Muscle layer of duodenum (tissue), 2 donors: ENCODE measurements at regions not wholly inside any gene's neighbourhood (a gene's known extent, or its start where the extent isn't known, plus 50 kb on each side); places are given as distances from the start of the nearest gene placed in this dataset.

Experiments
- H3K27ac ChIP-seq: one replicate; pipeline ENCODE4 v1.7.0; 2013; ENCODE audit warnings: mild to moderate bottlenecking, low read length
- H3K27me3 ChIP-seq: one replicate; pipeline ENCODE4 v1.7.0; 2013; ENCODE audit warnings: low read depth, mild to moderate bottlenecking, control low read depth, low read length
- H3K36me3 ChIP-seq, 2 donors: one replicate each; pipeline ENCODE4 v1.7.0; 2013; ENCODE audit warnings: low read length in 2 of 2, control low read depth in 1 of 2, mild to moderate bottlenecking in 1 of 2; ENCODE audit not compliant: insufficient read depth in 2 of 2, control insufficient read depth in 1 of 2
- H3K4me1 ChIP-seq, 2 donors: one replicate each; pipeline ENCODE4 v1.7.0; 2013; ENCODE audit warnings: low read length in 2 of 2, mild to moderate bottlenecking in 2 of 2, control low read depth in 1 of 2, moderate library complexity in 1 of 2; ENCODE audit not compliant: insufficient read depth in 2 of 2, control insufficient read depth in 1 of 2
- H3K4me3 ChIP-seq, 2 donors: one replicate each; pipeline ENCODE4 v1.7.0; 2013; ENCODE audit warnings: low read length in 2 of 2, low read depth in 1 of 2, mild to moderate bottlenecking in 1 of 2
- H3K9me3 ChIP-seq, 2 donors: one replicate each; pipeline ENCODE4 v1.7.0; 2013; ENCODE audit warnings: low read length in 2 of 2, control low read depth in 1 of 2, mild to moderate bottlenecking in 1 of 2; ENCODE audit not compliant: control insufficient read depth in 1 of 2
- donor health status: healthy.

DNA sequence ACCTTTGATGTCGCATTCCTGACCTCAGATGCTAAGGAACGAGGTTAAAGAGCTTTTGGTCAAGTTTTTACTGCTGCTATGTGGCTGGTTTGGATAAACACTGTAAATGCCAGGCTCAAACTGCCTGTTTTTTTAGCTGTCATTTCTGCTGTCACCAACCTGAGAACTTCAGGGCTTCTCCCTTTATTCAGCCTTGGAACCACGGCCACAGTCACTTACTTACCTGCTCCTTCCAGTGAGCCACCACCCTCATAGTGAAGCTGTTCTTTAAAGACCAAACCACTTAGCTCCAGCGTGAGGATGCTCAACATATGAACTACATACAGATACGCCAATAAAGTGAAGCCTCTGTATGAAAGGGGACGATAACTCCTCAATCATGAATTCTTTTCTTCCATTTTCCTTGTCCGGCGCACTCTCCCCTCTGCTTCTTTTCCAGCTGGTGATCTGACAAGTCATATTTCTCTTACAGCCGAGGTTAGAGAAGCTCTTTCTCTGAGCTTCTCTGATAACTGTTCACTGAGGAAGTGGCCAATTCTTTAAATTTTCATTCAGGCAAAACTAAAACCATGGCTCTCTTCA is 152.8 kb upstream of the ANK2 start:
- no peaks in the 10 kb centered on the region for H3K27me3 ChIP-seq
- no peaks in the 10 kb centered on the region for H3K9me3 ChIP-seq
- H3K4me3 ChIP-seq: no peak overlapping the region
- H3K4me1 ChIP-seq: peaks cover 0 to 12% of the 10 kb centered on the region in 2 donors
- H3K36me3 ChIP-seq: no peaks in the 10 kb centered on the region
- peak overlapping the region; percentile 5 for H3K27ac ChIP-seq

GRCh38 chr4:112897543-112897942 is 151.9 kb upstream of the ANK2 start:
- no peak overlapping the region for H3K27ac ChIP-seq
- no peak overlapping the region for H3K4me3 ChIP-seq
- peaks cover 0 to 15% of the 10 kb centered on the region in 2 donors for H3K4me1 ChIP-seq
- H3K27me3 ChIP-seq: no peaks in the 10 kb centered on the region
- no peaks in the 10 kb centered on the region for H3K36me3 ChIP-seq
- no peaks in the 10 kb centered on the region for H3K9me3 ChIP-seq

DNA sequence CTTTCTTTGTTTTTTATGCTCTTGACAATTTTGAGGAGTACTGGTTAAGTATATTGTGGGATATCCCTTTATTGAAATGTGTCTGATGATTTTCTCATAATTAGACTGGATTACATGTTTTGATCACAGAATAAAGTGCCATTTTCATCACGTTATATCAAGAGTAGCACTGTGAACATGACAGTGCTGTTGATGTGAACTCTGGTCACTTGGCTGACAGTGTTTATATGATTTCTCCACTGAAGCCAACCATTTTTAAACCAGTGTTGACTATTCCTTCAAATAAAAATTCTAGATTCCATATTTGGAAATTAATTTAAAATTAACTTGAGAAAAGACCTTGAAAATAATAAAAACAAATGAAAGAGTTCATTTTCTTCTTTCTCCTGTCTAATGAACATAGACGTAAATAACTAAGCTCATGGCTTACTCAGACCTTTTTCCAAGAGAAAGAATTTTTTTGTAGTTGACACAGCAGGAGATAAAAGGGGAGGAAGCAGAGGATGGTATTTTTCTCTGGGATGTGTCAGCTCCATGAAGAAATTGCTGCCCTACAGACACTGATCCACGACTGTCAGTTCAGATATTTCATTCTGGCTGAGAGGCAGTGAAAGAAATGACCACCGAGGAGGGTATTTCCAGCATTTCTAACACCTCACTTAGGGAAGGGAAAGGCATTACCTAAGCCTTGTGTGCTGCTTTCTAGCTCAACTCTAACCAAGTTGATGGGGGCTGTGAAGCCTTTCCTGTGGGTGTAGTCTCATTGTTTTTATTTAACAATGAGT is 150.9 kb upstream of the ANK2 start:
- Histone ChIP-seq H3K4me3 (no peak overlapping the region), H3K4me1 (peaks cover 0 to 15% of the 10 kb centered on the region in 2 donors), H3K9me3 (no peaks in the 10 kb centered on the region), H3K36me3 (no peaks in the 10 kb centered on the region), H3K27ac (no peak overlapping the region), H3K27me3 (no peaks in the 10 kb centered on the region)

- no peak overlapping the region for H3K27ac ChIP-seq
- no peak overlapping the region for H3K4me3 ChIP-seq
- H3K27me3 ChIP-seq: no peaks in the 10 kb centered on the region
- no peaks in the 10 kb centered on the region for H3K36me3 ChIP-seq
- H3K9me3 ChIP-seq: no peaks in the 10 kb centered on the region
- H3K4me1 ChIP-seq: peaks cover 0 to 15% of the 10 kb centered on the region in 2 donors
These were observed 149.0 kb upstream of the ANK2 start for GRCh38 chr4:112900416-112900815.

GRCh38 chr4:112901962-112902411 is 147.5 kb upstream of the ANK2 start:
- Histone ChIP-seq H3K4me1 (peaks cover 0 to 10% of the 10 kb centered on the region in 2 donors), H3K4me3 (no peak overlapping the region), H3K27me3 (no peaks in the 10 kb centered on the region), H3K36me3 (no peaks in the 10 kb centered on the region), H3K9me3 (no peaks in the 10 kb centered on the region), H3K27ac (no peak overlapping the region)

DNA sequence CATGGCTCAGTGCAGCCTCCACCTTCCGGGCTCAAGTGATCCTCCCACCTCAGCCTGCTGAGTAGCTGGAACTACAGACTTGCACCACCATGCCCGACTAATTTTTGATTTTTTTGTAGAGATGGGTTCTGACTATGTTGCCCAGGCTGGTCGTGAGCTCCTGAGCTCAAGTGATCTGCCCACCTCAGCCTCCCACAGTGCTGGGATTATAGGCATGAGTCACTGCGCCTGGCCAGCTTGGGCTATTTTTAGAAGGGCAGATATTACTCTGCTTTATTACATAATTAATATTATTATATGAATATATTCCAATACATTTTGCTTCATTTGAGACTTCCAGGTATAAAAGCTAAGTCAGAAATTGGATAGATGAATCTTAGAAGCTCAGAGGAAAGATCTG is 143.7 kb upstream of the ANK2 start:
- Histone ChIP-seq H3K9me3 (no peaks in the 10 kb centered on the region), H3K27me3 (no peaks in the 10 kb centered on the region), H3K4me1 (peaks cover 0 to 5% of the 10 kb centered on the region in 2 donors), H3K4me3 (no peak overlapping the region), H3K27ac (no peak overlapping the region), H3K36me3 (no peaks in the 10 kb centered on the region)

DNA sequence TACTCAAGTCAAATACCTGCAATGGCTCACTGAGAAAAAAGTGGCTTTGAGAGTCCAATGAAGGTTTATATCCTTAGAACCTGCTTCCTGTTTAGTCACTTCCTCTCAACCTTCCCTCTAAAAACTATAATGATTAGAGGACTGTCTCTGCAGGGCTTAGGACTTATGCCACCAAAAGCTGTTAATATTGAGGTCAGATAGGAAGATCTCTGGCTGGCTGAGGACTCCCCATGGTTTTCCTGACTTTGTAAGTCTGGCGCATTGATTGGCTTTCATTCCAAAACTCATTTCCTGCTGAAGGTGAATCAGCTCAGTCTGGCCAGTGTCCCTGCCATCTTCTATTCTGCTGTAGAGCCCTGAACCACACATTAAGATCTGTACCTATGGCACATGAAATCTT is 140.9 kb upstream of the ANK2 start:
- peaks cover 0 to 3% of the 10 kb centered on the region in 2 donors for H3K4me1 ChIP-seq
- no peaks in the 10 kb centered on the region for H3K9me3 ChIP-seq
- no peak overlapping the region for H3K27ac ChIP-seq
- no peaks in the 10 kb centered on the region for H3K27me3 ChIP-seq
- no peaks in the 10 kb centered on the region for H3K36me3 ChIP-seq
- no peak overlapping the region for H3K4me3 ChIP-seq

GRCh38 chr4:112910109-112910736 is 139.2 kb upstream of the ANK2 start:
- no peaks in the 10 kb centered on the region for H3K9me3 ChIP-seq
- H3K4me1 ChIP-seq: peaks cover 0 to 3% of the 10 kb centered on the region in 2 donors
- H3K4me3 ChIP-seq: peak overlapping the region; percentile 38 to 52
- H3K27ac ChIP-seq: no peak overlapping the region
- no peaks in the 10 kb centered on the region for H3K36me3 ChIP-seq
- H3K27me3 ChIP-seq: no peaks in the 10 kb centered on the region

GRCh38 chr4:112916868-112917267 is 132.6 kb upstream of the ANK2 start:
- no peaks in the 10 kb centered on the region for H3K36me3 ChIP-seq
- no peak overlapping the region for H3K27ac ChIP-seq
- H3K4me3 ChIP-seq: no peak overlapping the region
- H3K9me3 ChIP-seq: no peaks in the 10 kb centered on the region
- H3K27me3 ChIP-seq: no peaks in the 10 kb centered on the region
- no peaks in the 10 kb centered on the region for H3K4me1 ChIP-seq

GRCh38 chr4:112923516-112923915 is 125.9 kb upstream of the ANK2 start:
- no peaks in the 10 kb centered on the region for H3K9me3 ChIP-seq
- H3K4me3 ChIP-seq: no peak overlapping the region
- H3K27ac ChIP-seq: no peak overlapping the region
- no peaks in the 10 kb centered on the region for H3K27me3 ChIP-seq
- no peaks in the 10 kb centered on the region for H3K36me3 ChIP-seq
- peaks cover 0 to 21% of the 10 kb centered on the region in 2 donors for H3K4me1 ChIP-seq

GRCh38 chr4:112926819-112927218 is 122.6 kb upstream of the ANK2 start:
- Histone ChIP-seq H3K36me3 (no peaks in the 10 kb centered on the region), H3K4me3 (no peak overlapping the region), H3K9me3 (no peaks in the 10 kb centered on the region), H3K4me1 (peaks cover 0 to 27% of the 10 kb centered on the region in 2 donors), H3K27me3 (no peaks in the 10 kb centered on the region), H3K27ac (peak overlapping the region; percentile 24)
